SJCRH30 (cell line): ENCODE measurements at regions not wholly inside any gene's neighbourhood (a gene's known extent, or its start where the extent isn't known, plus 50 kb on each side); places are given as distances from the start of the nearest gene placed in this dataset.
A peak's percentile ranks its signal among the peaks of the same experiment; 100 is the strongest.

Experiments
- DNase-seq, 2 experiments: peaks; one replicate each; pipeline ENCODE4 v3.0.0-alpha.2; 2015 to 2020
- H3K27ac ChIP-seq: fragments of 250-450 bp; sonication (Bioruptor Pico); 2 replicates; pipeline ENCODE4 v1.5.1; 2020; ENCODE audit warnings: mild to moderate bottlenecking, moderate library complexity
- H3K27me3 ChIP-seq: fragments of 250-450 bp; sonication (Bioruptor Pico); 2 replicates; pipeline ENCODE4 v1.5.1; 2020; ENCODE audit warnings: mild to moderate bottlenecking, moderate library complexity
- H3K36me3 ChIP-seq: fragments of 250-450 bp; sonication (Bioruptor Pico); 2 replicates; pipeline ENCODE4 v1.5.1; 2020; ENCODE audit warnings: mild to moderate bottlenecking, moderate library complexity
- H3K4me1 ChIP-seq: fragments of 250-450 bp; sonication (Bioruptor Pico); 2 replicates; pipeline ENCODE4 v1.5.1; 2020; ENCODE audit warnings: mild to moderate bottlenecking, moderate library complexity
- H3K4me3 ChIP-seq: fragments of 250-450 bp; sonication (Bioruptor Pico); 2 replicates; pipeline ENCODE4 v1.5.1; 2020; ENCODE audit warnings: mild to moderate bottlenecking, moderate library complexity
- H3K9me3 ChIP-seq: fragments of 250-450 bp; sonication (Bioruptor Pico); replicated peaks from 2 replicates; pipeline ENCODE4 v1.5.1; 2020; ENCODE audit warnings: mild to moderate bottlenecking, moderate library complexity

- no peaks in the 10 kb centered on the region for H3K9me3 ChIP-seq
- H3K27me3 ChIP-seq = no peaks in the 10 kb centered on the region
- no peak for DNase-seq
- H3K36me3 ChIP-seq = no peaks in the 10 kb centered on the region
- H3K27ac ChIP-seq = no peak overlapping the region
- H3K4me3 ChIP-seq = no peak overlapping the region
- H3K4me1 ChIP-seq = no peaks in the 10 kb centered on the region
These were observed 1498.3 kb downstream of the CDH11 start for GRCh38 chr16:63623551-63624039.

DNA sequence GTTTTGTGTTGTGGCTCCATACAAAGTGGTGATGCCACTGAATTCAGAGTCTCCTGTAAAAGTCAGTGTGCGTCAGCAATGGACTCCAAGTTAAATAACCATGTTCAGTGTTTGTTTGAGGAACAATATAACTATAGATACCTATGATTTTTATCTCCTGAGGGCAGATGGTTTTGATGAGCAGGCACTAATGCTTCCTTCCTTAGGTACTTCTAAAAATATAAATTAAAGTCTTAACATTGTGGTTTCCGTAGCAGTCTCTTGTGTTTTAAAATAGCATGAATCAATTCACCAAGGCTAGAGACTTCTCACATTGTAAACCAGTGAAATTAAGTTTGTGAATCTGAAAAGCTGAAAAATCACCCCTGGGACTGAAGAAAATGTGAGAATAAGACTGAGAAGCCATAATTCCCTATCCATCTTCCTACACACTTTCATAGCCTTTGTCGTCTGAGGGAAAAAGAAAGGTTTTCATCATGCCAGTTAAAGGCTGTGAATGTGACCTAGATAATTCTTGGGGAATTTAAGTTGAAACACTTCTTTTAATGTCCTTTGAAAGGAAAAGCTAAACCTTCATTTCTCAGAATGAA, 1502.9 kb downstream of the CDH11 start:
- no peak overlapping the region for H3K27ac ChIP-seq
- DNase-seq = no peak
- H3K4me1 ChIP-seq = no peaks in the 10 kb centered on the region
- no peaks in the 10 kb centered on the region for H3K36me3 ChIP-seq
- H3K27me3 ChIP-seq = no peaks in the 10 kb centered on the region
- no peak overlapping the region for H3K4me3 ChIP-seq
- H3K9me3 ChIP-seq = no peaks in the 10 kb centered on the region

- H3K4me1 ChIP-seq = no peaks in the 10 kb centered on the region
- H3K36me3 ChIP-seq = no peaks in the 10 kb centered on the region
- H3K9me3 ChIP-seq = no peaks in the 10 kb centered on the region
- no peaks in the 10 kb centered on the region for H3K27me3 ChIP-seq
- peak overlapping the region; percentile 53 for H3K4me3 ChIP-seq
- no peak overlapping the region for H3K27ac ChIP-seq
- DNase-seq = peak; percentile 70 to 71
These were observed 1503.7 kb downstream of the CDH11 start for GRCh38 chr16:63617990-63618763.

GRCh38 chr16:63617047-63617989, 1504.5 kb downstream of the CDH11 start:
- H3K27ac ChIP-seq = no peak overlapping the region
- peak in 1 of 2 experiments; percentile 10 for DNase-seq
- H3K36me3 ChIP-seq = no peaks in the 10 kb centered on the region
- H3K27me3 ChIP-seq = no peaks in the 10 kb centered on the region
- no peaks in the 10 kb centered on the region for H3K9me3 ChIP-seq
- H3K4me1 ChIP-seq = no peaks in the 10 kb centered on the region
- peak overlapping the region; percentile 53 for H3K4me3 ChIP-seq

- H3K27ac ChIP-seq = no peak overlapping the region
- H3K36me3 ChIP-seq = no peaks in the 10 kb centered on the region
- DNase-seq = no peak
- no peak overlapping the region for H3K4me3 ChIP-seq
- no peaks in the 10 kb centered on the region for H3K27me3 ChIP-seq
- H3K9me3 ChIP-seq = no peaks in the 10 kb centered on the region
- no peaks in the 10 kb centered on the region for H3K4me1 ChIP-seq
These were observed 1507.4 kb downstream of the CDH11 start for GRCh38 chr16:63614429-63614828.

- H3K36me3 ChIP-seq = no peaks in the 10 kb centered on the region
- H3K27me3 ChIP-seq = no peaks in the 10 kb centered on the region
- H3K27ac ChIP-seq = no peak overlapping the region
- DNase-seq = no peak
- H3K4me3 ChIP-seq = no peak overlapping the region
- H3K9me3 ChIP-seq = no peaks in the 10 kb centered on the region
- no peaks in the 10 kb centered on the region for H3K4me1 ChIP-seq
These were observed 1508.2 kb downstream of the CDH11 start for GRCh38 chr16:63613701-63614100.

DNA sequence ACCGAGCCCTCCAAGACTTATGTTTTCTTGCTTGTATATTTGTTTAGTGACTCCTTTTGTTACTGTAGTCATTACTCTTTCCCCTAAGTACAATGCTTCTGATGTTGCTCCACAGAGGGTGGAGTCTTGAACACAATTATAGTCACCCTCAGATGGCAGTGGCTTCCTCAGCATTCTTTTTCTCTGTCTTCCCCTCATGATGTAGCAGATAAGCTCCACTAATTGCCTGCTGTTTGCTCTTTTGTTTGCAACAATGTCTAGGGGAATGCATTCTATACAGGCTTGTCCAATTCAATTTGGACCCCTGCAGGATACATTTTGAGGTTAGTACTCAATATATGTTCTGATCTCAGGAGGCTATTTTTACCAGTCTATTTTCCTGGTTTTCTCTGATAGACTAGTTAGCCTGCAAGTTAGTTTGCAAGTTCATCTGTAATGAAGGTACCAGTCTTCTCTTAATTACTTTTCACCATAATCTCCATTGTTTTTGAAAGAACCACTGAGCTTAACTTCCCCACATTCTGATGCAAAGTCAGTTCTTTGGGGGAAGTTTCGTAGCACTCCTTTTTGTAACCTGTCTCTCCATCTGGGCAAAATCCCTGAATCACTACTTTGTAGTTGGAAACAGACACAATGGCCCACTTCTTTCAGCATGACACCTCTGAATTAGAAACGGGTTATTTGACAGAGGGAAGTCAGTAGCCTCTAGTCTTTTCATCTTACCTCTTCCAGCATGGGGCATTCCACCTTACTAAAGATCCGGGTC, 1509.2 kb downstream of the CDH11 start:
- Histone ChIP-seq H3K4me3 (no peak overlapping the region), H3K27me3 (no peaks in the 10 kb centered on the region), H3K4me1 (no peaks in the 10 kb centered on the region), H3K36me3 (no peaks in the 10 kb centered on the region), H3K9me3 (no peaks in the 10 kb centered on the region), H3K27ac (no peak overlapping the region)
- DNase-seq = no peak

GRCh38 chr16:63606778-63607177, 1515.1 kb downstream of the CDH11 start:
- no peaks in the 10 kb centered on the region for H3K36me3 ChIP-seq
- no peaks in the 10 kb centered on the region for H3K4me1 ChIP-seq
- no peaks in the 10 kb centered on the region for H3K27me3 ChIP-seq
- no peak overlapping the region for H3K27ac ChIP-seq
- H3K9me3 ChIP-seq = no peaks in the 10 kb centered on the region
- no peak overlapping the region for H3K4me3 ChIP-seq
- no peak for DNase-seq

- no peak for DNase-seq
- Histone ChIP-seq H3K9me3 (no peaks in the 10 kb centered on the region), H3K27ac (no peak overlapping the region), H3K4me3 (no peak overlapping the region), H3K27me3 (no peaks in the 10 kb centered on the region), H3K36me3 (no peaks in the 10 kb centered on the region), H3K4me1 (no peaks in the 10 kb centered on the region)
These were observed 1519.5 kb downstream of the CDH11 start for GRCh38 chr16:63602206-63602927.

- Histone ChIP-seq H3K27ac (no peak overlapping the region), H3K27me3 (no peaks in the 10 kb centered on the region), H3K4me3 (no peak overlapping the region), H3K36me3 (no peaks in the 10 kb centered on the region), H3K9me3 (no peaks in the 10 kb centered on the region), H3K4me1 (no peaks in the 10 kb centered on the region)
- DNase-seq = no peak
These were observed 1525.1 kb downstream of the CDH11 start for GRCh38 chr16:63596716-63597115.

DNA sequence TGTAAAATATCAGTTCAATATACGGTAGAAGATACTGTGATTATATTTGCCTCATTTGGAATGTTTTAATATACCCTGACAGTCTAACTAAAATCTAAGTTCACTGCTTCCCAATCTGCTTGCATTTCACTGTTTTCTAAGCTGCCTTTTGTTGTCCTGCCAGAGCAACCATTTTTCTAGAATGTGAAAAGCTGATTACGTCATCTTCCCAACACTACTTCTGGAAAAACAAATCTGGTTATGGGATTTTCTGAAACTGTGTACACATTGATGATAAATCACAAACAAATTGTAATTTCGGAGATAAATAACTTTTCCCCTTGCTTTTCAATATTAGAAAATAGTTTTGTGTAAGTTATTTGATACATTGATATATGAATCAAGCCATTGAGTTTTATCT, 1529.0 kb downstream of the CDH11 start:
- Histone ChIP-seq H3K27ac (no peak overlapping the region), H3K9me3 (no peaks in the 10 kb centered on the region), H3K4me3 (no peak overlapping the region), H3K27me3 (no peaks in the 10 kb centered on the region), H3K36me3 (no peaks in the 10 kb centered on the region), H3K4me1 (no peaks in the 10 kb centered on the region)
- DNase-seq = no peak

GRCh38 chr16:63581570-63581969, 1540.3 kb downstream of the CDH11 start:
- H3K27ac ChIP-seq = no peak overlapping the region
- H3K27me3 ChIP-seq = no peaks in the 10 kb centered on the region
- H3K4me3 ChIP-seq = no peak overlapping the region
- no peak for DNase-seq
- H3K9me3 ChIP-seq = no peaks in the 10 kb centered on the region
- H3K4me1 ChIP-seq = no peaks in the 10 kb centered on the region
- H3K36me3 ChIP-seq = no peaks in the 10 kb centered on the region

- Histone ChIP-seq H3K9me3 (no peaks in the 10 kb centered on the region), H3K27me3 (no peaks in the 10 kb centered on the region), H3K27ac (no peak overlapping the region), H3K4me1 (no peaks in the 10 kb centered on the region), H3K36me3 (no peaks in the 10 kb centered on the region), H3K4me3 (no peak overlapping the region)
- no peak for DNase-seq
These were observed 1542.6 kb upstream of the CDH8 start for GRCh38 chr16:63578791-63579190.

DNA sequence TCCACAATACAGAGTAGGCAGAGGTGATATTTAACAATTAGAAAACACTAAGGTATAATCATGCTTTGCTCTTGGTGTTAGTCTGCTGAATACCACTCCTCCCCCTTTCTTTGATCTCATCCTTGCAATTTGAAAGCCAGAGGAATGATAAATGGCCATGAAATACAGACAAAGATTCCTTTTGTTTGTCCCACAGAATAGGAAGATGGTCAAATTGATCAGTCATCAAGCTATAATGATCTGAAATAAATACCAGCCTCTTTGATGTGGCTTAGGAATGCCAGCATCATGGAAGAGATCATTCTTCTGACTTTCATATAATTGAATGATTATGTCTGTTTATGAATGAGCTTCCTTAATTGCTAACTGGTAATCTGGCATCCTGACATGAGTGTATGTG, 1541.7 kb upstream of the CDH8 start:
- no peak for DNase-seq
- H3K9me3 ChIP-seq = no peaks in the 10 kb centered on the region
- H3K27ac ChIP-seq = no peak overlapping the region
- H3K27me3 ChIP-seq = no peaks in the 10 kb centered on the region
- no peaks in the 10 kb centered on the region for H3K36me3 ChIP-seq
- no peaks in the 10 kb centered on the region for H3K4me1 ChIP-seq
- H3K4me3 ChIP-seq = no peak overlapping the region
